Gastrocnemius medialis (tissue), 4 donors: ENCODE measurements at regions not wholly inside any gene's neighbourhood (a gene's known extent, or its start where the extent isn't known, plus 50 kb on each side); places are given as distances from the start of the nearest gene placed in this dataset.

Experiments
- POLR2A ChIP-seq, 2 donors: fragments of 450-650 bp; IDR thresholded peaks; one replicate each; pipeline ENCODE4 v1.6.1; 2017; ENCODE audit warnings: antibody characterized with exemption in 2 of 2, mild to moderate bottlenecking in 2 of 2, moderate library complexity in 2 of 2
- TF ChIP-seq, protein P1 (sequence below), 5 experiments: fragments of 450-650 bp in 3 of 5; fragments of 200-600 bp in 2 of 5; sonication (generic) in 2 of 5; IDR thresholded peaks in 4 of 5; conservative IDR thresholded peaks in 1 of 5; 1 replicate in 4 of 5; 2 replicates in 1 of 5; pipeline ENCODE4 v1.5.1; 2016 to 2019; ENCODE audit warnings: antibody characterized with exemption in 5 of 5, mild to moderate bottlenecking in 3 of 5, moderate library complexity in 3 of 5

GRCh38 chrX:110989869-110990268 is 106.1 kb upstream of the PAK3 start:
- no peak for TF ChIP-seq POLR2A (IDR thresholded peaks at IDR 0.05)
- TF ChIP-seq, protein P1, sequence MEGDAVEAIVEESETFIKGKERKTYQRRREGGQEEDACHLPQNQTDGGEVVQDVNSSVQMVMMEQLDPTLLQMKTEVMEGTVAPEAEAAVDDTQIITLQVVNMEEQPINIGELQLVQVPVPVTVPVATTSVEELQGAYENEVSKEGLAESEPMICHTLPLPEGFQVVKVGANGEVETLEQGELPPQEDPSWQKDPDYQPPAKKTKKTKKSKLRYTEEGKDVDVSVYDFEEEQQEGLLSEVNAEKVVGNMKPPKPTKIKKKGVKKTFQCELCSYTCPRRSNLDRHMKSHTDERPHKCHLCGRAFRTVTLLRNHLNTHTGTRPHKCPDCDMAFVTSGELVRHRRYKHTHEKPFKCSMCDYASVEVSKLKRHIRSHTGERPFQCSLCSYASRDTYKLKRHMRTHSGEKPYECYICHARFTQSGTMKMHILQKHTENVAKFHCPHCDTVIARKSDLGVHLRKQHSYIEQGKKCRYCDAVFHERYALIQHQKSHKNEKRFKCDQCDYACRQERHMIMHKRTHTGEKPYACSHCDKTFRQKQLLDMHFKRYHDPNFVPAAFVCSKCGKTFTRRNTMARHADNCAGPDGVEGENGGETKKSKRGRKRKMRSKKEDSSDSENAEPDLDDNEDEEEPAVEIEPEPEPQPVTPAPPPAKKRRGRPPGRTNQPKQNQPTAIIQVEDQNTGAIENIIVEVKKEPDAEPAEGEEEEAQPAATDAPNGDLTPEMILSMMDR (IDR thresholded peaks at IDR 0.05 in 4 of 5, conservative IDR thresholded peaks at IDR 0.05 in 1 of 5): no peak
